GM19023 (cell line): ENCODE measurements at regions not wholly inside any gene's neighbourhood (a gene's known extent, or its start where the extent isn't known, plus 50 kb on each side); places are given as distances from the start of the nearest gene placed in this dataset.
"Not testable (repeated sequence)": the region's sequence is repeated elsewhere in the genome, so short reads cannot be mapped to it uniquely, and the experiment has no call there.

Experiments used
- ATAC-seq: cut with Tn5 transposase; IDR thresholded peaks from one replicate; pipeline ENCODE4 v1.9.1; 2021; ENCODE audit warnings: mild to moderate bottlenecking, moderate library complexity; ENCODE audit not compliant: unreplicated experiment

DNA sequence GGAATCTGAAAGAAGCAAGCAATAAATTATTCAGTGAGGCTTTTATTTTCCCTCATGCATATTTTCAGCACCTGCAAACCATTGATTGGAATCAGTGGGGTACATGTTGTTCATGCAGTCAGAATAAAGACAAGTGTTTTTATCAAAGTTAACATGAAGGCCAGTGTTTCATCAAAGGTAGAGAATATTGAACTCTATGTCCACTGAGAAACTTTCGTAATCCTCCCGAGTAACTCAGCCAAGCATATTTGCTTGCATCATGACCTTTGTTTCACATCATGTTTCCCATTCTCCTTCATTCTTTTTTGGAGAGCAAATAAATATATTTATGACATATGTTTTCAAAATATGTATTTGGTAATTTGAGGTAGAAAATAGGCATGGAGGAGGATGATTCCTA, 663.1 kb downstream of the SH2D4B start:
- no peak for ATAC-seq

DNA sequence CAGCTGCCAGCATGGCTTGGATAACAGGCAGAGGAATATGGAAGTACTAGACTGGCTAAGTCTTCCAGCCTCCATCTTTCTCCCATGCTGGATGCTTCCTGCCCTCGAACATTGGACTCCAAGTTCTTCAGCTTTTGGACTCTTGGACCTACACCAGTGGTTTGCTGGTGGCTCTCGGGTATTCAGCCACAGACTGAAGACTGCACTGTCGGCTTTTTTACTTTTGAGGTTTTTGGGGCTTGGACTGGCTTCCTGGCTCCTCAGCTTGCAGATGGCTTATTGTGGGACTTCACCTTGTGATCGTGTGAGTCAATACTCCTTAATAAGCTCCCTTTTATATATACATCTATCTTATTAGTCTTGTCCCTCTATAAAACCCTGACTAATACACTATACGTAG, 667.6 kb upstream of the NRG3 start:
- ATAC-seq: not testable (repeated sequence)

DNA sequence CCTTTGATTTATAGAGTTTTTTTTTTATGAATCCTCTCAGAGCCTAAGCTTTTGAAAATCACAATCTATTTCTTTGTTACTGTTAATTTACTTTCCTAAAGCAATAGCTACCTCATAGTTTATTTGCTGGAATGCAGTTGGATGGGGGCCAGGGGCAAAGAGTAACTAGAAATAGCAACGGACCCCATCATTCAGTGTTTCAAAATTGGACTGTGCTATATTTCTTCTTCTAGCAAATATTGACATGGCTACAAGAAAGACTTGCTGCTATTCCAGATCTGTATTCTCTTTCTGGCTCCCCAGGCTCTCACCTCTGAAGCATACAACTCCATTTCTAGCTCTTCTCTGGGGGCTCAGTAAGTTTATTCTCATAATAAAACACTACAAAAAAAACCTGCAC, 661.6 kb upstream of the NRG3 start:
- ATAC-seq: no peak

GRCh38 chr10:81215498-81215897, 659.5 kb upstream of the NRG3 start:
- ATAC-seq: no peak

- no peak for ATAC-seq
Measured at GRCh38 chr10:81216949-81217348, 658.0 kb upstream of the NRG3 start.

GRCh38 chr10:81218307-81218706, 656.7 kb upstream of the NRG3 start:
- no peak for ATAC-seq

- ATAC-seq: no peak
Measured at GRCh38 chr10:81219758-81220157, 655.2 kb upstream of the NRG3 start.

GRCh38 chr10:81248886-81249285, 626.1 kb upstream of the NRG3 start:
- ATAC-seq: no peak

DNA sequence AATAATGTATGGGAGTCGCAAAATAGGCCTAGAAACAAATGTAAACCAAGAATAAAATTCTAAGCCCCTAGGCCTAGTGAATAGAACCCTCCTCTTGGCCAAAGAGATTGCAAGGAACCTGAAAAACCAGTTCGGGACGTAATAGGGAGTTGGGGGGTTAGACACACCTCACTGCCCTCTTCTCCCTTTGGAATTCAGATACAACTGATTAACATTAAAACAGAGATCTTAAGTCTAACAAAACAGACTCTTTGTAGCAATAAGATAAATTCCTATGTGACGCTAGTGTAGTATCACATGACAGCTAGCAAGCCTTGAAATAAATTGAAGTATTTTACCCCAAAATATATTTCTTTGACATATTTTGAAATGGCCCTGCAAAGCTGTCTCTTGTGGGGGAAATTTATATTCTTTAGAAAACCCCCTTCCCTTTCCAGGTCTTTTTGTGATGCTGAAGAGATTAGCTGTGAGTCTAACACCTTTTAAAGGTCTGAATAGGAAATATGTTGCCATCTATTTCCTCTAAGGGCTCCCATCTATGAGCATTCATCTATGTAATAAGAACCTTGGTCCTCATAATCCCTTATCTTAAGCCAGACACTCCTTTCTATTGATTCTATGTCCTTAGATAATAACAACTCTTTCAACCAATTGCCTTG, 623.4 kb upstream of the NRG3 start:
- no peak for ATAC-seq

GRCh38 chr10:81264991-81265390, 610.0 kb upstream of the NRG3 start:
- not testable (repeated sequence) for ATAC-seq

- no peak for ATAC-seq
Measured at GRCh38 chr10:81270051-81270450, 604.9 kb upstream of the NRG3 start.

DNA sequence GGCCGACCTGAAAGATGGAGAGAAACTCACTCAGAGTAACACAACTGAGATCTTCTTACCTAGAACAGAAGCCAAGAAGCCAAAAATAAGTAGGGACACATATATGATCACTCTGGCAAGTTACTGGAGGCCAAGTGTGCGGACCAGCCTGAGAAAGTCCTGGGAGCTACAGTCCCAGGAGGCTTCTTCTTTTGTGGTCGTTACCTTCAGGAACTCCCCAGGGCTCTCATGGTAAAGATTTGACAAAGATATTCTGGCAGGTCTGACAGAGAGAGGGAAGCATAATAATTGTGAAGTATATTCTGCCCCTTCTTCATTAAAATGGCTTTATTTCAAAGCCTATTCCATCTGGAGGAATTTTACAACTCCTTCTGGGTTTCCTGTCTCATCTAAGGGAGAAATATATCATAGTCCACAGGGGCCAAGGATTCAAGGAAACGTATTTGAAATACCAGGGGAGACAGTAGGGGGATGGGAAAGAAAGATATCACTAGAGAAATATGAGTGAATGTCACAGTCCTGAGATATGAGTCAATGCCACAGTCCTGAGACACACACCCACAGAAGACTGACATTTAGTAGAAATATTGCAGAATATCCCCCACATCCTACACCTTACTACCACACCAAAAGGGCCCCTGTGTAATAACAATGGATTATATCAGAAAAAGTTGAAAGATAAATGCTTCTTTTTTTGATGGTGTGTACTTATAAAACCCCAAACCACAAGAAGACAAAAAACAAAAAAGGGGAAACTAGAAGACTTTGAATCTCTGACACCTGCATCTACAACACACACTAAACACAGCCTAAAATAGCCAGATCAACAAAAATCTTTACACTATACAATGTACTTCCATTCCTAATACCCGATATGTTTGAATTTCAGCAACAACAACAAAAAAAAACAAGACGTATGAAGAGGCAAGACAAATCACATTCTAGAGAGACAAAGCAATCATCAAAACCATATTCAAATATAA, 594.2 kb upstream of the NRG3 start:
- no peak for ATAC-seq

DNA sequence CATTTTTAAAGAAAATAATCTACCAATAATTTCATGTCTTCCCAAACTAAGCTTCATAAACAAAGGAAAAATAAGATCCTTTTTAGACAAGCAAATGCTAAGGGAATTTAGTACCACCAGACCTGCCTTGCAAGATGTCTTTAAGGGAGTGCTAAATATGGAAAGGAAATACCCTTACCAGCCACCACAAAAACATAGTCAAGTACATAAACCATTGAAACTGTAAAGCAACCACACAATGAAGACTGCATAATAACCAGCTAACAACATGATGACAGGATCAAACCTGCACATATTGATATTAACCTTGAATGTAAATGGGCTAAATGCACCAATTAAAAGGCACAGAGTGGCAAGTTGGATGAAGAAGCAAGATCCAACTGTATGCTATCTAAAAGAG, 586.5 kb upstream of the NRG3 start:
- no peak for ATAC-seq

DNA sequence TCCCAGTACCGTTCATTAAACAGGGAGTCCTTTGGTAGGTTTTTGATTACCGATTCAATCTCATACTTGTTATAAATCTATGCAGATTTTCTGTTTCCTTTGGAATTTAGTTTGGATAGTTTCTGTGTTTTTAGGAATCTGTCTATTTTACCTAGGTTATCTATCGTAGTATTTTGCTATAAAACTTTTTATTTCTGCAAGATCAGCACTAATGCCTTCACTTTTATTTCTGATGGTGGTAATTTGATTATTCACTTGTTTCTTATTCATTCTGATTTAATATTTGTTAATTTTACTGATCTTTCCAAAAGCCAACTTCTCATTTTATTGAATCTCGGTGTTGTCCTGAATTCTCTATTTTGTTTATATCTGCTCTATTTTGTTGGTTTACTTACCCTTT, 577.7 kb upstream of the NRG3 start:
- no peak for ATAC-seq

GRCh38 chr10:81303656-81304055, 571.3 kb upstream of the NRG3 start:
- ATAC-seq: no peak

DNA sequence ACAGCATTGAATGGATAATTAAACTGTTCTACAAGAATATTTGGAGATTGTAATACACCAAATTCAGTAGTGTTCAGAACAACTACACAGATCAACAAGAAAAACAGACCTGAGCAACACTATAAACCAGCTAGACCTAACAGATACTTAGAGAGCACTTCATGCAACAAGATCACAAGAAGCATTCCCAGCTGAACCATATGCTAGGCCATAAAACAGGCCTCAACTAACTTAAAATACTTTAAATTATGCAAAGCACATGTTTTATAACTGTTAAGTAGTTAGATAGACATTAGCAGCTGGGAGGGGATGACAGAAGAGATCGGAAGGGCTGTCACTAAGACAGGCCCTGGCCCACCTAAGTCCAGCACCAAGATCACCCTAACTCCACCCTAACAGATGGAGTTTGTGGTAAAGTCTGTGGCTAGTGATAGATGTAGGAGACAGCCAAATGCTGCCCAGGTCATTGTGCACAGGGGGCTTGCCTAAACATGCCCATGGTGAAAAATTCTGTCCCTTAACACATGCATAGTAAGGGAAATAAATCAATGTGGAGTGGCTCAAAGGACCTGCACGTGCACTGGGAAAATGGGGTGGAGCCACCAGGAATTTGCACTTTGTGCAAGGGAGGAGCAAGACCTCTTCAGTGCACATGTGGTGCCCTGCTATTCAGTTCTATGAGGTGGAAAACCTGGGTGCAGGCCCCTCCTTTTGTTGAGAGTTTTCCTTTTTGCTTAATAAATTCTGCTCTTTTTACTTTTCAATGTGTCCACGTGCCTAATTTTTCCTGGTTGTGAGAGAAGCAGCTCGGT, 567.8 kb upstream of the NRG3 start:
- ATAC-seq: no peak

GRCh38 chr10:81309041-81309552, 565.9 kb upstream of the NRG3 start:
- no peak for ATAC-seq

GRCh38 chr10:81314471-81314870, 560.5 kb upstream of the NRG3 start:
- no peak for ATAC-seq

DNA sequence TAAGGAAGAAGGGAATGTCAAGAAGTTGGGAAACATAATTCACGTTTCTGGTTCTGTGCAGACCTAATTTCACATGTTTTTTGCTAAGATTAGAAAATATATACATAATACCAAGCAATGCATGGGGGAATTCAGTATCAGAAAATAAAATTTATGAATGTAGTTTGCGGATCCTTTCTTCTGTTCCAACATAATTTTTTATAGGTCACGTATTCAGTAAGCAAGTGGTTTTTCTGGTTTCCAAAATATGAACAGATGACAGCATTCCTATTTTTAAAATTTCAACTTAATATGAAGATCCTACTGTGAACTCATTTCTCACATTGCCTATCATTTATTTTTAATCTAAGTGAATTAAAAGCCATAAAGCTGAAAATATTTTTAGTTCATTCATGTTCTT, 560.0 kb upstream of the NRG3 start:
- ATAC-seq: no peak

DNA sequence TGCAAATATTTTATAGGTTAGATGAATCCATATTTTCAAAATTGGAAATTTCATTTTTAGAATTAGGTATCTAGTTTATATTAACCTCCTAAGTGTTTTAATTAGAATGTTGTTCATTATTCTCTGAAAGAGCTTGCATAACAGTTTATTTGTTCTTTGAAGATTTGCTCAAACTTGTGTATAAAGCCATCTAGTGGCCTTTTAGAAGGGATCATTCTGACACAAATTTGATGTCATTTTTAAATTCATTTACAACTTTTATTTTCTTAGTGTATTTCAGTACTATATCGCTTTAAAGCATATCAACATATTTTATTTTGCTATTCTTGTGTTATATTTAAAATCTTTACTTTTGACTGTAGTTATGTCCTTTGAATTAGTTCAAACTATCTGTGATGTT, 527.0 kb upstream of the NRG3 start:
- ATAC-seq: no peak

- no peak for ATAC-seq
Measured at GRCh38 chr10:81367132-81367531, 507.9 kb upstream of the NRG3 start.
